HG02588 (cell line): ENCODE measurements at regions not wholly inside any gene's neighbourhood (a gene's known extent, or its start where the extent isn't known, plus 50 kb on each side); places are given as distances from the start of the nearest gene placed in this dataset.

Experiments
- ATAC-seq: cut with Tn5 transposase; IDR thresholded peaks from one replicate; pipeline ENCODE4 v1.9.1; 2021; ENCODE audit warnings: mild to moderate bottlenecking, moderate library complexity; ENCODE audit not compliant: unreplicated experiment

DNA sequence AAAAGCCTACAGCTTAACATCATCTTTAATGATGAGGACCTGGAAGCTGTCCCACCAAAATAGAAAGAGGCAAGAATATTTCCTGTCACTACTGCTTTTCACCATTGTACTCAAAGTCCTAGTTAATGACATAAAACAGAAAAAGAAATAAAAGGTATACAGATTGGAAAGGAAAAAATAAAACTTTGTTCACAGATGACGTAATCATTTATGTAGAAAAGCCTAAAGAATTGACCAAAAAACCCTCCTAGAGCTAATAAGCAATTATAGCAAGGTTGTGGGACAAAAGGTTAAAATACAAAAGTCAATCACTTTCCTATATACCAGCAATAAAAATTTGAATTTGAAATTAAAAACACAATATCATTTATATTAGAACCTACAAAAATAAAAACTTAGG lies 97.2 kb upstream of the MDGA2 start:
- ATAC-seq: no peak

DNA sequence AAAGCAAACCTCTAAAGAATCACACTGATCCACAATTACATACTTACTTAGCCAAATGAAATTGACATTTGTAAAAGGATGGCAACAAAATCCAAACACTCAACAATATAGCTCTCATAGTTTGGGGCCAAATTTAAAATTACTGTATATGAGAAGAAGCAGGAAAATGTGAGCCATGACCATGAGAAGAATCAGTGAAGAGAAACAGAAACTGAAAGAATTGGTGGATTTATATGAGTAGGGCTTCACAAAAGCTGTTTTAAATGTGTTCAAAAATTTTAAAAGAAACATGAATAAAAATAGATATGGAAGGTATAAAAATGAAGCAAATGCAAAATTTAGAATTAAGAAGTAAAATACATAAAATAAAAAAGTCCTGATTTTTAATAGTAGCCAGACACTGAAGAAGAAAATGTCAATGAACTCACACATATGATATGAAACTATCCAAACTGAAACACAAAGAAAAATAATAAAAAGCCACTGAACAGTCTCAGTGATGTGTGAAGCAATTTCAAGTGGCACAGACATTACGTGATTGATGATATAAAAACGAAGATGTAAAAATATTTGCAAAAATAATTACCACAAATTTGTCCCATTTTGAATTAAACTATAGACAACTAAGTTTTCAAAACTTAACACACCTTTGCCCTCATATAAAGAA lies 87.9 kb upstream of the MDGA2 start:
- no peak for ATAC-seq

DNA sequence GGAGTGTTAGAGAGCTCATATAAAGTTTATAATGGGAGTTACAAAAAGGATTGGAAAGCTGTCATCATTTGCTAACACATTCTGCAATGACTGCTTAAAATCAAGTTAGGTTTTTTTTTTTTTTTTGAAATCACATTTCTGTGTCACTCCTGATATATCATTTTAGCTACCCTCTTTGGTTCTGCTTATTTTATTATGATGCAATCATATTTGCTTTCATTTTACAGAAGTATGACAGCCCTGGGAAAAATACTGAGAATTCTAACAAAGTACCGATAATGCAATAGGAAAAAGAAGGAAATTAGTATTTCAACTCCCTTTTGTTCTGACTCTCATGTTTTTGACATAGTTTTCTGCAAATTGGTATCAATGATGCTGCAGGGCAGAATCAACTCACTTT lies 71.6 kb upstream of the MDGA2 start:
- ATAC-seq: no peak

DNA sequence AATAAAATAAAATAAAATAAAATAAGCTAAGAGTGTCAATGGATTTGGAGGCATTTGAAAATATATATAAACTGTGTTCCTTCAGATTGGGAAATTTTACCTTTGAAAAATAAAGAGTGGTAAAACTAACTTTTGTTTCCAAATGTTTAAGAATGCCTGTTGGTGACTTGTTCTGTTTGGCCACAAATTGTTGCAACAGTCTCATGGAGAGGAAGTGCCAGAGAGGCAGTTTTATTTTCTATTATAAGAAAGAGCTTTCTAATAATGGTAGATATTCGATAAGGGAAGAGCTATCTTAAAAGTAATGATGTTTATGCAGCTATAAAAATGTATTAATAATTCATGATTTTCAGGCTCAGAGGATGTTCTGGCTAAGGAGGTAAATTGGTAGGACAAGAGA lies 68.8 kb upstream of the MDGA2 start:
- no peak for ATAC-seq

DNA sequence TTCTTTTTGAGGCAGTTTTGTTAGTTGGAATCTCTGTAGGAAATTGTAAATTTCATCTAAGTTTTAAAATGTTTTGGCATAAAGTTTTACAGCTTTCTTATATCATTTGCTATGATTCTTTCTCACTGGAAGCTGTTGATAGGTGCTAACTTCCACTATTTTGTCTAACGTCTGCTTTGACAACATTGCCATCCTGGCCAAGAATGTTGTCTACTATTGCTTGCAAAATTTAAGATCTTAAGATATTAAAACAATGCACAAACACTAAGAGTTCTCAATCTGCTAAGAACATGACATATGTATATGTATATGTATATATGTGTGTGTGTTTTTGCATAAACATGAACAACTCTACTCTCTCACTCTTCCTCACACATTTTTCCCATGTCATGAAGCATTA lies 64.1 kb upstream of the MDGA2 start:
- no peak for ATAC-seq

DNA sequence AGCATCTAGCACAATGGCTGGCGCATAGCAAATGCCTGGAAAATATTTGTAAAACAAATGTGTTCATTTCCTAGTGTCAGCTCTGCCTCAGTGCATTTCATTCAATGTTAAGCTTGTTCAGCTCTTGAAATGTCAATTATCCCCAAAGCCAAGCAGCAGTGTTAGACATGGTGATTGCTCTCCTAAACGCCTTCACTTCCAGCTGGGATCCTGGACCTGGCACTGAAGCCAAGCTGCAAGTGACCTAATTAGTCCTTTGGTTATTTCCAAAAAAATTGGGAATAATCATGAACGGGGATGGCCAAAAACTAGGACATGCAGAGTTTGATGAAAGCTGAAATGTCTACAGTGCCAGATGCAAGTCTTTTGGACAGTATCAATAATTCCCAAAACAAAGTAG lies 54.9 kb upstream of the MDGA2 start:
- ATAC-seq: no peak
